Mesothelial cell of epicardium (in vitro differentiated cells): ENCODE measurements at regions not wholly inside any gene's neighbourhood (a gene's known extent, or its start where the extent isn't known, plus 50 kb on each side); places are given as distances from the start of the nearest gene placed in this dataset.

Experiments used
- DNase-seq, 2 experiments: peaks; one replicate each; pipeline ENCODE4 v3.0.0; 2021; ENCODE audit warnings: low spot score in 2 of 2; ENCODE audit not compliant: unreplicated experiment in 2 of 2
- H3K27ac Mint-ChIP-seq: 2 replicates; pipeline ENCODE4 v1.8.0; 2021; ENCODE audit warnings: mixed read lengths
- H3K27me3 Mint-ChIP-seq: 2 replicates; pipeline ENCODE4 v1.8.0; 2021; ENCODE audit warnings: low read depth, mixed read lengths
- H3K36me3 Mint-ChIP-seq: 2 replicates; pipeline ENCODE4 v1.8.0; 2021; ENCODE audit warnings: mixed read lengths
- H3K4me1 Mint-ChIP-seq: 2 replicates; pipeline ENCODE4 v1.8.0; 2021; ENCODE audit warnings: mixed read lengths
- H3K4me3 Mint-ChIP-seq: 2 replicates; pipeline ENCODE4 v1.8.0; 2021; ENCODE audit warnings: mild to moderate bottlenecking, moderate library complexity, mixed read lengths
- H3K9me3 Mint-ChIP-seq: 2 replicates; pipeline ENCODE4 v1.8.0; 2021; ENCODE audit warnings: mixed read lengths
- CTCF ChIP-seq: fragments of 200-600 bp; sonication (generic); IDR thresholded peaks from one replicate; pipeline ENCODE4 v1.5.0; 2021; ENCODE audit warnings: antibody characterized with exemption; ENCODE audit not compliant: unreplicated experiment

GRCh38 chr3:117499189-117499870 is 789.8 kb downstream of the TUSC7 start:
- Mint-ChIP-seq H3K36me3 (no peaks in the 10 kb centered on the region), H3K27me3 (no peaks in the 10 kb centered on the region), H3K4me1 (no peaks in the 10 kb centered on the region), H3K4me3 (no peak overlapping the region), H3K27ac (no peak overlapping the region), H3K9me3 (no peaks in the 10 kb centered on the region)
- DNase-seq, result no peak
- no peak for TF ChIP-seq CTCF

- TF ChIP-seq CTCF, result no peak
- Mint-ChIP-seq H3K27ac (no peak overlapping the region), H3K4me3 (no peak overlapping the region), H3K9me3 (peaks cover 7% of the 10 kb centered on the region), H3K27me3 (no peaks in the 10 kb centered on the region), H3K36me3 (no peaks in the 10 kb centered on the region), H3K4me1 (peaks cover 5% of the 10 kb centered on the region)
- no peak for DNase-seq
Measured at GRCh38 chr3:117507958-117508357, 798.4 kb downstream of the TUSC7 start.

GRCh38 chr3:117509858-117510257 is 800.3 kb downstream of the TUSC7 start:
- no peak for DNase-seq
- peaks cover 18% of the 10 kb centered on the region for H3K4me1 Mint-ChIP-seq
- no peak for TF ChIP-seq CTCF
- H3K36me3 Mint-ChIP-seq, result no peaks in the 10 kb centered on the region
- H3K27ac Mint-ChIP-seq, result no peak overlapping the region
- no peak overlapping the region for H3K4me3 Mint-ChIP-seq
- H3K9me3 Mint-ChIP-seq, result peaks cover 7% of the 10 kb centered on the region
- no peaks in the 10 kb centered on the region for H3K27me3 Mint-ChIP-seq

- no peak for TF ChIP-seq CTCF
- H3K36me3 Mint-ChIP-seq, result no peaks in the 10 kb centered on the region
- H3K27me3 Mint-ChIP-seq, result no peaks in the 10 kb centered on the region
- no peak overlapping the region for H3K27ac Mint-ChIP-seq
- H3K4me1 Mint-ChIP-seq, result peaks cover 19% of the 10 kb centered on the region
- peaks cover 7% of the 10 kb centered on the region for H3K9me3 Mint-ChIP-seq
- DNase-seq, result no peak
- H3K4me3 Mint-ChIP-seq, result no peak overlapping the region
Measured at GRCh38 chr3:117510396-117510795, 800.8 kb downstream of the TUSC7 start.

- Mint-ChIP-seq H3K27me3 (peaks cover 3% of the 10 kb centered on the region), H3K36me3 (no peaks in the 10 kb centered on the region), H3K4me3 (no peak overlapping the region), H3K4me1 (peaks cover 22% of the 10 kb centered on the region), H3K27ac (no peak overlapping the region), H3K9me3 (peaks cover 7% of the 10 kb centered on the region)
- no peak for TF ChIP-seq CTCF
- no peak for DNase-seq
Measured at GRCh38 chr3:117512975-117513374, 803.4 kb downstream of the TUSC7 start.

- Mint-ChIP-seq H3K4me1 (peaks cover 22% of the 10 kb centered on the region), H3K4me3 (no peak overlapping the region), H3K9me3 (no peaks in the 10 kb centered on the region), H3K36me3 (no peaks in the 10 kb centered on the region), H3K27ac (no peak overlapping the region), H3K27me3 (peaks cover 10% of the 10 kb centered on the region)
- no peak for TF ChIP-seq CTCF
- DNase-seq, result no peak
Measured at GRCh38 chr3:117515309-117515708, 805.7 kb downstream of the TUSC7 start.
